SU-DHL-6 (cell line): ENCODE measurements at regions not wholly inside any gene's neighbourhood (a gene's known extent, or its start where the extent isn't known, plus 50 kb on each side); places are given as distances from the start of the nearest gene placed in this dataset.

Source experiments
- H2AFZ ChIP-seq: fragments of 200-600 bp; sonication (generic); 2 replicates; pipeline ENCODE4 v1.6.1; 2014; ENCODE audit warnings: low read depth, mild to moderate bottlenecking, moderate library complexity, mixed read lengths, antibody characterized with exemption, low read length; ENCODE audit not compliant: severe bottlenecking
- H3F3A ChIP-seq: fragments of 200-600 bp; shearing (Covaris generic); 2 replicates; pipeline ENCODE4 v1.6.0; 2016; ENCODE audit warnings: antibody characterized with exemption, mild to moderate bottlenecking; ENCODE audit not compliant: insufficient read depth
- H3K27ac ChIP-seq: fragments of 200-600 bp; sonication (generic); 2 replicates; pipeline ENCODE4 v1.5.1; 2016; ENCODE audit warnings: low read depth, mild to moderate bottlenecking, low read length, moderate library complexity, mixed read lengths
- H3K27me3 ChIP-seq: fragments of 200-600 bp; sonication (generic), shearing (Covaris generic); 2 replicates; pipeline ENCODE4 v1.6.0; 2014; ENCODE audit warnings: mild to moderate bottlenecking, low read length
- H3K36me3 ChIP-seq: fragments of 200-600 bp; sonication (generic); 2 replicates; pipeline ENCODE4 v1.6.1; 2014; ENCODE audit warnings: mild to moderate bottlenecking, low read length, mixed read lengths
- H3K4me2 ChIP-seq: fragments of 300-600, 200-600 bp; shearing (Covaris generic), sonication (generic); 2 replicates; pipeline ENCODE4 v1.6.0; 2014; ENCODE audit warnings: low read length, low read depth, mild to moderate bottlenecking; ENCODE audit not compliant: poor library complexity, severe bottlenecking
- H3K4me3 ChIP-seq: fragments of 200-600 bp; sonication (generic); 2 replicates; pipeline ENCODE4 v1.5.1; 2014; ENCODE audit warnings: antibody characterized with exemption, low read length, mild to moderate bottlenecking, mixed read lengths; ENCODE audit not compliant: insufficient read depth, poor library complexity, severe bottlenecking
- H3K79me2 ChIP-seq: fragments of 200-600 bp; sonication (generic); 2 replicates; pipeline ENCODE4 v1.6.1; 2014; ENCODE audit warnings: mild to moderate bottlenecking, low read length, moderate library complexity; ENCODE audit not compliant: insufficient read depth
- H3K9ac ChIP-seq: fragments of 200-600 bp; sonication (generic); 2 replicates; pipeline ENCODE4 v1.7.0; 2014; ENCODE audit warnings: mild to moderate bottlenecking, low read length
- H3K9me2 ChIP-seq: fragments of 200-600 bp; sonication (generic); replicated peaks from 2 replicates; pipeline ENCODE4 v1.6.1; 2014; ENCODE audit warnings: low read length; ENCODE audit not compliant: insufficient read depth
- H3K9me3 ChIP-seq: fragments of 200-600 bp; sonication (generic); 2 replicates; pipeline ENCODE4 v1.6.1; 2014; ENCODE audit warnings: low read length, mixed read lengths; ENCODE audit not compliant: insufficient read depth
- H4K20me1 ChIP-seq: fragments of 200-600 bp; sonication (generic); 2 replicates; pipeline ENCODE4 v1.6.1; 2014; ENCODE audit warnings: low read depth, mild to moderate bottlenecking, antibody characterized with exemption, low read length, moderate library complexity, mixed read lengths
- EZH2phosphoT487 ChIP-seq: fragments of 200-600 bp; sonication (generic), shearing (Covaris generic); conservative IDR thresholded peaks from 2 replicates; pipeline ENCODE4 v1.6.1; 2018; ENCODE audit warnings: mild to moderate bottlenecking, antibody characterized with exemption, low read length, moderate library complexity, mixed read lengths
- TF ChIP-seq, protein P1 (sequence below): fragments of 200-600 bp; sonication (generic); IDR thresholded peaks from one replicate; pipeline ENCODE4 v1.5.1; 2017; ENCODE audit warnings: antibody characterized with exemption, mild to moderate bottlenecking, low read length, moderate library complexity; ENCODE audit not compliant: insufficient read depth, poor library complexity, severe bottlenecking

- Histone ChIP-seq H3K9ac (no peak overlapping the region), H3K4me3 (no peak overlapping the region), H3K27ac (no peak overlapping the region), H4K20me1 (no peaks in the 10 kb centered on the region), H3K79me2 (no peaks in the 10 kb centered on the region), H3K9me3 (no peaks in the 10 kb centered on the region), H3F3A (peaks cover 11% of the 10 kb centered on the region), H3K27me3 (no peaks in the 10 kb centered on the region), H2AFZ (no peak overlapping the region), H3K4me2 (no peak overlapping the region), H3K9me2 (no peaks in the 10 kb centered on the region), H3K36me3 (no peaks in the 10 kb centered on the region)
- TF ChIP-seq, protein P1, sequence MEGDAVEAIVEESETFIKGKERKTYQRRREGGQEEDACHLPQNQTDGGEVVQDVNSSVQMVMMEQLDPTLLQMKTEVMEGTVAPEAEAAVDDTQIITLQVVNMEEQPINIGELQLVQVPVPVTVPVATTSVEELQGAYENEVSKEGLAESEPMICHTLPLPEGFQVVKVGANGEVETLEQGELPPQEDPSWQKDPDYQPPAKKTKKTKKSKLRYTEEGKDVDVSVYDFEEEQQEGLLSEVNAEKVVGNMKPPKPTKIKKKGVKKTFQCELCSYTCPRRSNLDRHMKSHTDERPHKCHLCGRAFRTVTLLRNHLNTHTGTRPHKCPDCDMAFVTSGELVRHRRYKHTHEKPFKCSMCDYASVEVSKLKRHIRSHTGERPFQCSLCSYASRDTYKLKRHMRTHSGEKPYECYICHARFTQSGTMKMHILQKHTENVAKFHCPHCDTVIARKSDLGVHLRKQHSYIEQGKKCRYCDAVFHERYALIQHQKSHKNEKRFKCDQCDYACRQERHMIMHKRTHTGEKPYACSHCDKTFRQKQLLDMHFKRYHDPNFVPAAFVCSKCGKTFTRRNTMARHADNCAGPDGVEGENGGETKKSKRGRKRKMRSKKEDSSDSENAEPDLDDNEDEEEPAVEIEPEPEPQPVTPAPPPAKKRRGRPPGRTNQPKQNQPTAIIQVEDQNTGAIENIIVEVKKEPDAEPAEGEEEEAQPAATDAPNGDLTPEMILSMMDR: no peak
- no peak for TF ChIP-seq EZH2phosphoT487
These were observed 79.9 kb upstream of the EGFL6 start for GRCh38 chrX:13489454-13489853.

DNA sequence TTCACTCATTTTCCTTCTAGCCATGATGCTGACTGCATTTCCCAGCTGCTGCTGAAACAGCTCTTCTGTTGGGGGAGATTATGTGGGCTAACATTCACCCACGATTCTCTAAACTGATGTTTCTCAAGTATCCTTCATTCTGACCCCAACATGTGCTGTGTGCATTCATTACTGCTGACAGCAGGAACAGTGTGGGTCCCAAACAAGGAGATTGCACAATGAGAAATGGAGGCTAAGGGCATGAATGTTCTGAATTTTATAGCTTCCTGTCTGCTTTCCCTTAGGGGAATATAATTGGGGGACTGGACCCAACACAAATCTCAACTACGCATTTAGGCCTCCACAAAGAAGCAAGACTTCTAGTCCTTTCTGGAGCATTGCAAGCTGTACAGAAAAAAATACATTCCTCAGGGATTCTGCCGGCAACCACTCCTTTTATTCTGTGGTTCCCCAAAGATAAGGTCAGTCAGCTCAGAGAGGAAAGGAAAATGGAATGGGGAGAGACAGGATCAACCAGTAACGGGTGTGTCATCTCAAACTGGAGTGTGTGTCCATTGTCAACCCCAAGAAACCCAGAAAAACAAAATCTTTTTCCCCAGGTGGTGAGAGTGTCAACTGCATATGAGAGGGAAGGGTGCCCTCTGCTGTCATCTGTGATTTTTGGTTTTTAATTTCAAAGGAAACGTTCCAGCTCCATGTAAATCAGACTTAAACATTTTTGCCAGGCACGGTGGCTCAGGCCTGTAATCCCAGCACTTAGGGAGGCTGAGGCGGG lies 81.5 kb upstream of the EGFL6 start:
- Histone ChIP-seq H3K36me3 (no peaks in the 10 kb centered on the region), H4K20me1 (no peaks in the 10 kb centered on the region), H3K4me3 (peak overlapping the region; percentile 38), H3F3A (peaks cover 11% of the 10 kb centered on the region), H3K9me3 (no peaks in the 10 kb centered on the region), H3K9ac (peak overlapping the region; percentile 53), H3K9me2 (no peaks in the 10 kb centered on the region), H3K79me2 (no peaks in the 10 kb centered on the region), H3K4me2 (peak overlapping the region; percentile 70), H3K27me3 (no peaks in the 10 kb centered on the region), H2AFZ (peak overlapping the region; percentile 14), H3K27ac (peak overlapping the region; percentile 99)
- TF ChIP-seq, protein P1: peak; percentile 15
- TF ChIP-seq EZH2phosphoT487: no peak

DNA sequence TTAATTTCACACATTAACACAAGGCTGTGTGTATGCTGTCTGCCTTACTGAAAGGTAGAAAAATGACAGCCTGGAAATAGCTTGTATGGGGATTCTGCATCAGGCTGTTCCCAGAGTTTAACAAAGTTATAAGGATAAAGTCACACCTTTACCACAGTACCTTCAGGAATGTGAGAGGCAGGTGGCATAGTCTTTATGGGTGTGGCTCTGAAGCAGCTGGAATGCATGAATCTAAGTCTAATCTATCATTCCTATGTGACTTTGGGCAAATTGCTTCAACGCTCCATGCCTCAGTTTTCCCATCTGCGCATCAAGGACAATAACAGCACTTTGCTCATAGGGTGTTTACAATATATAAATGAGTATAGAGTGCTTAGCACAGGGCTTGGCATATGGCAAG lies 84.2 kb upstream of the EGFL6 start:
- H3K9me2 ChIP-seq: no peaks in the 10 kb centered on the region
- no peak overlapping the region for H3K4me2 ChIP-seq
- no peaks in the 10 kb centered on the region for H3K9me3 ChIP-seq
- H3K27me3 ChIP-seq: no peaks in the 10 kb centered on the region
- H3K79me2 ChIP-seq: no peaks in the 10 kb centered on the region
- no peak overlapping the region for H3K4me3 ChIP-seq
- peaks cover 11% of the 10 kb centered on the region for H3F3A ChIP-seq
- H3K9ac ChIP-seq: no peak overlapping the region
- no peaks in the 10 kb centered on the region for H3K36me3 ChIP-seq
- H3K27ac ChIP-seq: no peak overlapping the region
- no peak overlapping the region for H2AFZ ChIP-seq
- H4K20me1 ChIP-seq: no peaks in the 10 kb centered on the region
- TF ChIP-seq, protein P1: no peak
- no peak for TF ChIP-seq EZH2phosphoT487
